Stimulated activated CD4-positive, alpha-beta T cell treated with anti-CD3 and anti-CD28 coated beads, Interleukin-4, amount 100 ng/mL, for 1 hour (primary cell): ENCODE measurements at regions not wholly inside any gene's neighbourhood (a gene's known extent, or its start where the extent isn't known, plus 50 kb on each side); places are given as distances from the start of the nearest gene placed in this dataset.
"Not testable (repeated sequence)": the region's sequence is repeated elsewhere in the genome, so short reads cannot be mapped to it uniquely, and the experiment has no call there.

ENCODE experiments used
- DNase-seq: peaks from one replicate; pipeline ENCODE4 v3.0.0-alpha.2; 2020

GRCh38 chr11:81966340-81966739 lies 767.3 kb downstream of the FAM181B start:
- DNase-seq = no peak

GRCh38 chr11:81963018-81963417 lies 770.6 kb downstream of the FAM181B start:
- DNase-seq = no peak

GRCh38 chr11:81960443-81960842 lies 773.2 kb downstream of the FAM181B start:
- no peak for DNase-seq

GRCh38 chr11:81959341-81959740 lies 774.3 kb downstream of the FAM181B start:
- no peak for DNase-seq

GRCh38 chr11:81954301-81954700 lies 779.4 kb downstream of the FAM181B start:
- DNase-seq = not testable (repeated sequence)

- DNase-seq = no peak
Observed at GRCh38 chr11:81946831-81947230, 786.8 kb downstream of the FAM181B start.

GRCh38 chr11:81942646-81943045 lies 791.0 kb downstream of the FAM181B start:
- DNase-seq = no peak

- DNase-seq = no peak
Observed at GRCh38 chr11:81941998-81942397, 791.7 kb downstream of the FAM181B start.

GRCh38 chr11:81932303-81932702 lies 801.4 kb downstream of the FAM181B start:
- no peak for DNase-seq

GRCh38 chr11:81920205-81920604 lies 813.5 kb downstream of the FAM181B start:
- DNase-seq = no peak

GRCh38 chr11:81916451-81916850 lies 817.2 kb downstream of the FAM181B start:
- no peak for DNase-seq

- no peak for DNase-seq
Observed at GRCh38 chr11:81915045-81915444, 818.6 kb downstream of the FAM181B start.

- DNase-seq = no peak
Observed at GRCh38 chr11:81913793-81914192, 819.9 kb downstream of the FAM181B start.

GRCh38 chr11:81907996-81908395 lies 825.7 kb downstream of the FAM181B start:
- no peak for DNase-seq

GRCh38 chr11:81899156-81899555 lies 834.5 kb downstream of the FAM181B start:
- DNase-seq = no peak

- DNase-seq = no peak
Observed at GRCh38 chr11:81897639-81898038, 836.0 kb downstream of the FAM181B start.

- no peak for DNase-seq
Observed at GRCh38 chr11:81895258-81895657, 838.4 kb downstream of the FAM181B start.

- no peak for DNase-seq
Observed at GRCh38 chr11:81892770-81893635, 840.7 kb downstream of the FAM181B start.

GRCh38 chr11:81888391-81888790 lies 845.3 kb downstream of the FAM181B start:
- no peak for DNase-seq

GRCh38 chr11:81887671-81888070 lies 846.0 kb downstream of the FAM181B start:
- no peak for DNase-seq

GRCh38 chr11:81886406-81887075 lies 847.1 kb downstream of the FAM181B start:
- no peak for DNase-seq

GRCh38 chr11:81874635-81875034 lies 859.0 kb downstream of the FAM181B start:
- DNase-seq = no peak

- no peak for DNase-seq
Observed at GRCh38 chr11:81870815-81871214, 862.8 kb downstream of the FAM181B start.

- DNase-seq = no peak
Observed at GRCh38 chr11:81870066-81870412, 863.6 kb downstream of the FAM181B start.
